ENCODE measurements at regions not wholly inside any gene's neighbourhood (a gene's known extent, or its start where the extent isn't known, plus 50 kb on each side); places are given as distances from the start of the nearest gene placed in this dataset.

GRCh38 chr5:167903659-167904058 lies 387.8 kb upstream of the WWC1 start:
- TF ChIP-seq EZH2 (IDR thresholded peaks at IDR 0.05; ENCODE audit: low read length) = no peak
- no peak for TF ChIP-seq CTCF (optimal IDR thresholded peaks at IDR 0.05 in 1 of 3, IDR thresholded peaks at IDR 0.05 in 1 of 3, conservative IDR thresholded peaks at IDR 0.05 in 1 of 3; ENCODE audit: extremely low read depth in 1 of 3, insufficient read depth in 2 of 3, low read length in 3 of 3)

Data from keratinocyte (primary cell).